ENCODE measurements at regions not wholly inside any gene's neighbourhood (a gene's known extent, or its start where the extent isn't known, plus 50 kb on each side); places are given as distances from the start of the nearest gene placed in this dataset.
"Not testable (repeated sequence)": the region's sequence is repeated elsewhere in the genome, so short reads cannot be mapped to it uniquely, and the experiment has no call there.

GRCh38 chr6:14561563-14561962 is 444.0 kb downstream of the CD83 start:
- POLR2A ChIA-PET, CTCF ChIA-PET: not testable (repeated sequence)

GRCh38 chr6:14567842-14568241 is 450.3 kb downstream of the CD83 start:
- ChIA-PET CTCF (no interaction called here), POLR2A (no interaction called here)

- ChIA-PET POLR2A (no interaction called here), CTCF (no interaction called here)
Measured at GRCh38 chr6:14569394-14569793, 451.8 kb downstream of the CD83 start.

GRCh38 chr6:14569874-14570273 is 452.3 kb downstream of the CD83 start:
- POLR2A ChIA-PET, CTCF ChIA-PET: not testable (repeated sequence)

GRCh38 chr6:14571001-14571400 is 453.4 kb downstream of the CD83 start:
- CTCF ChIA-PET = no interaction called here
- POLR2A ChIA-PET = no interaction called here

GRCh38 chr6:14571746-14572145 is 454.2 kb downstream of the CD83 start:
- CTCF ChIA-PET = no interaction called here
- POLR2A ChIA-PET = no interaction called here

- ChIA-PET CTCF (no interaction called here), POLR2A (no interaction called here)
Measured at GRCh38 chr6:14573267-14573666, 455.7 kb downstream of the CD83 start.

GRCh38 chr6:14573703-14574290 is 456.2 kb downstream of the CD83 start:
- CTCF ChIA-PET = no interaction called here
- POLR2A ChIA-PET = no interaction called here

GRCh38 chr6:14575961-14576360 is 458.4 kb downstream of the CD83 start:
- ChIA-PET CTCF (no interaction called here), POLR2A (no interaction called here)

GRCh38 chr6:14578994-14579393 is 461.4 kb downstream of the CD83 start:
- CTCF ChIA-PET = interaction anchor here (1.3 kb wide), 1 partner anchor 12 kb away, joined by 3 read pairs; no protein-coding TSS in a partner anchor
- POLR2A ChIA-PET = no interaction called here

GRCh38 chr6:14582749-14583148 is 465.2 kb downstream of the CD83 start:
- POLR2A ChIA-PET = no interaction called here
- CTCF ChIA-PET = no interaction called here

- ChIA-PET POLR2A (interaction anchor here (0.6 kb wide), 1 partner anchor 94 kb away, joined by 3 read pairs; no protein-coding TSS in a partner anchor), CTCF (no interaction called here)
Measured at GRCh38 chr6:14583826-14584225, 466.3 kb downstream of the CD83 start.

GRCh38 chr6:14584450-14584849 is 466.9 kb downstream of the CD83 start:
- ChIA-PET POLR2A (interaction anchor here (0.6 kb wide), 1 partner anchor 93 kb away, joined by 3 read pairs; no protein-coding TSS in a partner anchor), CTCF (interaction anchor here (0.6 kb wide), 1 partner anchor 301 kb away, joined by 3 read pairs; no protein-coding TSS in a partner anchor)

GRCh38 chr6:14585689-14586088 is 468.1 kb downstream of the CD83 start:
- CTCF ChIA-PET = no interaction called here
- POLR2A ChIA-PET = no interaction called here

- CTCF ChIA-PET = no interaction called here
- POLR2A ChIA-PET = no interaction called here
Measured at GRCh38 chr6:14589175-14589574, 471.6 kb downstream of the CD83 start.

GRCh38 chr6:14590586-14590985 is 473.0 kb downstream of the CD83 start:
- ChIA-PET POLR2A (no interaction called here), CTCF (no interaction called here)

- ChIA-PET CTCF (no interaction called here), POLR2A (no interaction called here)
Measured at GRCh38 chr6:14591998-14592397, 474.4 kb downstream of the CD83 start.

- ChIA-PET CTCF (interaction anchor here (0.7 kb wide), 1 partner anchor 61 kb away, joined by 7 read pairs; no protein-coding TSS in a partner anchor), POLR2A (no interaction called here)
Measured at GRCh38 chr6:14593286-14593685, 475.7 kb downstream of the CD83 start.

GRCh38 chr6:14595751-14596150 is 478.2 kb downstream of the CD83 start:
- POLR2A ChIA-PET = no interaction called here
- CTCF ChIA-PET = no interaction called here

- ChIA-PET POLR2A (no interaction called here), CTCF (no interaction called here)
Measured at GRCh38 chr6:14596410-14596809, 478.8 kb downstream of the CD83 start.

GRCh38 chr6:14597090-14597489 is 479.5 kb downstream of the CD83 start:
- ChIA-PET POLR2A (no interaction called here), CTCF (no interaction called here)

GRCh38 chr6:14598017-14598864 is 480.7 kb downstream of the CD83 start:
- POLR2A ChIA-PET = no interaction called here
- CTCF ChIA-PET = no interaction called here
